ENCODE measurements at regions not wholly inside any gene's neighbourhood (a gene's known extent, or its start where the extent isn't known, plus 50 kb on each side); places are given as distances from the start of the nearest gene placed in this dataset.
"Not testable (repeated sequence)": the region's sequence is repeated elsewhere in the genome, so short reads cannot be mapped to it uniquely, and the experiment has no call there.

DNA sequence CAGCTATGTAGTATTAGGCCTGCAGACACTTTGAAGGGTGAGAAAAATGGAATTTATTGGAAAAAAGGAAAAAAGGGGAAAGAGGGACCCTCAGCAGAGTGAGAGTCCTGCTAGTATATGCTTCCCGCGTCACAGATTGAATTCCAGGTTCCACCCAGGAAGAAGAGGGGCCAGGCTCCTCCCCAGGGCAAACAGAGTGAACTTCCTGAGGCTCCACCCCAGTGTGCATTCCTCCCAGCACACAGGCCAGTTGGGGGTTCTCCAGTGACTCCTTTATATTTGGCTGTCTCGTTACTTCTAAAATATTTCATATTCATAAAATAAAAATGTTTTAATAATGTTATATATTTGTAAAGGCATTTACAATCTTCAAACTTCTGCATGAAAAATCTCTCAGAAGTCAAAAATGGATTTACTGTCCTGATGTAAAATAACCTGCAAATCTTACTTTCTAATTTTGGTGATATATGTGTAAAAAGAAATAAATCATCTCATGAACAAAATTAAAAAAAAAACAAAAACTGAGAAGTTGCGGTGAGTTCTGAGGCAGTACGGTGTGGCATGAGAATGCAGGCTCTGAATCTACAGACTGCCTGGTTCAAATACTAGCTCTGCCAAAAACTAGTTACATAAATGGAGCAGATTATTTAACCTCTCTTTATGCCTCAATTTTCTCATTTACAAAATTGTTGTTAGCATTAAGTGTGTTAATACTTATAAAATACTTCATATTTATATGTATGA lies 175.8 kb upstream of the P2RY1 start:
- DNase-seq (ENCODE audit: low read depth in 3 of 3, low spot score in 1 of 3): no peak

DNA sequence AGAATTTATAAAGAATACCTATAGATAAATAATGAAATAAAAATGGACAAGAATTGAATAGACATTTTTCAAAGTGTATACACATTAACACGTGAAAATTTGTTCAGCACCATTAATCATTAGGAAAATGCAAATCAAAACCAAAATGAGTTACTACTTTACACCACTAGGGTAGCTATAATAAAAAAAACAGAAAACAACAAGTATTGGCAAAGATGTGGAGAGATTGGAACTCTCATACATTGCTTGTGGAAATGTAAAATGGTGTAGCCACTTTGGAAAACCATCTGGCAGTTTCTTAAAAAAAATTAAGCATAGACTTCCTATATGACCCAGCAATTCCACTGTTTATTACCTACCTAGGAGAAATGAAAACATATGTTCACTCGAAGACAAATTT lies 172.8 kb upstream of the P2RY1 start:
- no peak for DNase-seq (ENCODE audit: low read depth in 3 of 3, low spot score in 1 of 3)

DNA sequence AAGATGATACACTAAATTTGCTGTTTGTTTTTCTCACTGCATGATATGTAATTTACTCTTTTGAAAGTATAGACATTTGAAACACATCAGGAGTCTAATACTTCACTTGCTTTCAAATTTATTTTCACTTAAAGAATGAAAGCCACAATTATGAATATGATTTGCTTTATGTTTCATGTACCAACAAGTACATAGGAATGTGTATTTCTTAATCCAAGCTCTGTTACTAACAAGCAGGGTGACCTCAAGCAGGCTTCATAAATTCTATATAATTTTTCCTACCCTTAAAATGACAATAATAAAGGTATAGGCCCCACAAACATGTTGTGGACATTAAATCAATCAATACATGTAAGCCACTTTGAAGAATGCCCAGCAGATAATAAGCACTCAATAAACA lies 170.2 kb upstream of the P2RY1 start:
- no peak for DNase-seq (ENCODE audit: low read depth in 3 of 3, low spot score in 1 of 3)

DNA sequence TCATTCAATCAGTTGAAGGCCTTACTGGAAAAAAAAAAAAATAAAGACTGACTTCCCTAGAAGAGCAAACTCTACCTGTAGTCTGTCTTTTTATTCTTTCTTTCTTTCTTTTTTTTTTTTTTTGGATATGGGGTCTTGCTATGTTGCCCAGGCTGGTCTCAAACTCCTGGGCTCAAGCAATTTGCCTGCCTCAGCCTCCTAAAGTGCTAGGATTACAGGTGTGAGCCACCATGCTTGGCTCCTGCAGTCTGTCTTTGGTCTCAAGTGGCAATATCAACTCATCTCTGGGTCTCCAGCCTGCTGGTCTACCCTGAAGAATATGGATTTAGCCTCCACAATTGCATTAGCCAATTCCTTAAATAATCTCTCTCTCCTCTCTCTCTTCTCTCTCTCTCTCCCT lies 167.7 kb upstream of the P2RY1 start:
- DNase-seq (ENCODE audit: low read depth in 3 of 3, low spot score in 1 of 3): no peak

DNA sequence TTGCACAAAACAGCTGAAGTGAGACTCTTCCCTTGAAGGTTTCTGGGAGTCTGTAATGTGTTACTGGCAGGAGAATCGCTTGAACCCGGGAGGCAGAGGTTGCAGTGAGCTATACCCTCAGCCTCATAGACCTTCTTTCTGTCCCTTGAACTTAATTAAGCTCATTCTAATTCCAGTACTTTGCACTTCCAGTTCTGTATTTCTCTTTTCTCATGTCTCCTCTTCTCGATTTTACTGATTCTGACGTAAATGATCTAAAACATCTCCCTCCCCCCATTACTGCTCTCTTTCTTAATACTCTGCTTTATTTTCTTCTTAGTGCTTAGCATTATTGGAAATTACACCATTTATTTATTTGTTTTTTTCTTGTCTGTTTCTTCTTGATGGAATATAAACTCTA lies 165.4 kb upstream of the P2RY1 start:
- DNase-seq (ENCODE audit: low read depth in 3 of 3, low spot score in 1 of 3): no peak

DNA sequence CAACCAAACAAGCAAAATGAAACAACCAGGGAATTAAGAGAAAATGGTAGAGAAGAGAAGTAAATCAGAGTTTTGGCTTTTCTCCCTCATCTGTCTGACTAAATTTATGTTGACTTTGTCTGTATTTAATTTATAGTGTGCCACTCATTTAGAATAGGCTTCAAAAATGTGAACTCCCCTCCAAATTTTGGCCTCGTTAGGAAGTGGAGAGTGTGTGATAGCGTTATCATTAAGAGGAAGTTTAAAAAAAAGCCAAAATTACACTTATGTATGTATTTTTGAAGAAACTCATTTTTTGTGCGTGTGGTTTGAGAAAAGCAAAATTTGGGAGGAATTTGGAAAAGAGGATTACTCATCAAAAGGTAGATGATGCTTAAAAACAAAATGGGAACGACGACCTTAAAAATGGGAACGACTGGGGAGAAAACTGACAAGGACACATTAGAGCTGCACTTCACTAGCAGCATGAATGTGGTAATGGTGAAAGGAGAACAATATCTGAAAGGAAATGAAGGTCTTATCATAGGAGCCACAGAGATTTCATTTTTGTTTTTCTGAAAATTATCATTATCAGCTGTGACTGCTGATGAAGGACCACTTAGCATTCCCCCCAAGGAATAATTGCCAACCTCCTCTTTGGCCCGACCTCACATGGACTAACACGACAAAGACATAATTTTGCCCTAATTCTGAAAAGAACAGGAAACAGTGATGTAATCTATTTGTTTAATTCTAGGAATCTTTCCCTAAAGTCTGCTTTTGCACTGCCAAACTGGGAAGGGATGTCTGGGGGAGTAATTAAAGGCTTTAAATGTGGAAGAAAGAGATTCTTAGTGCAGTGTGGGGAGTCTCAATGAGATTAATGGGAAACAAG lies 163.2 kb upstream of the P2RY1 start:
- DNase-seq (ENCODE audit: low read depth in 3 of 3, low spot score in 1 of 3): no peak

DNA sequence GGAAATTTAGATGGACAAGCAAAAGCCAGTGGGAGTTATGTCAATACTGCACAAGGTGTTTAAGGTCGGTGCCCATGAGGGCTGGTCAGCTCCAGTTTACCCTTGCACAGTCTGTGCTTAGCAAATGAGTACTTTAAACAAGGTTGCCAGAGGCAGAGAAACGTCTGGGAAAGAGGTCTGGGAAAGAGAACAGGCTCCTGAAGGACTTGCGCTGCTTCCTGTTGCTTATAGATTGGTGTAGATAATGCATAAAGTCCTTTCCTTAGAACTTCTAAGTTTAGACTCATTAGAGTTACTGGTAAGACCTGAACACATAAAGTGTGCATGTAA lies 162.6 kb upstream of the P2RY1 start:
- no peak for DNase-seq (ENCODE audit: low read depth in 3 of 3, low spot score in 1 of 3)

DNA sequence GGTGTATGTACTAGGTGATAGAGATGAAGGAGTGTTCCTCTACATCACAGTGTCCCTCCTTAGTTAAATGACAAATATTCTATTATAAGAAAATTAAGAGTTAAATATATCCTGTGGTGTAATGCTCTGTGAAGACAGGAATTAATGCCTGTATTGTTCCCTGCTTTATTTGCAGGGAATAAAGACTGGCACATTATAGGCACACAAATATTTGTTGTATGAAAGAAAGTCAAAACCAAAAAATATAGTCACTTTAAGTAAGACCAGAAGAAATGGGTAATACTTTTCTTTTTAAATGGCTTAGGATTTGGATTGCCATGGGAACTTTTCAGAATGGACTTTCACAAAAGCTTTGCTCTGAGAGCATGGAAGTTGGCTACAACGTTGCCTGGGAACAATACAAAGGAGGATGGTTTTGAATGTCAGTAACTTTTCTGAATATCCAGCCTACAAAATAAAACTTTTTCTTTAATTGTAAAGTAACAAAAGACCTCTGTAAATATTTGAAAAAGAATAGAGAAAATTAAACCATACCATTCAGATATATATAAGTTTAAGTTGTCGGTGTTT lies 158.0 kb upstream of the P2RY1 start:
- DNase-seq (ENCODE audit: low read depth in 3 of 3, low spot score in 1 of 3): no peak

DNA sequence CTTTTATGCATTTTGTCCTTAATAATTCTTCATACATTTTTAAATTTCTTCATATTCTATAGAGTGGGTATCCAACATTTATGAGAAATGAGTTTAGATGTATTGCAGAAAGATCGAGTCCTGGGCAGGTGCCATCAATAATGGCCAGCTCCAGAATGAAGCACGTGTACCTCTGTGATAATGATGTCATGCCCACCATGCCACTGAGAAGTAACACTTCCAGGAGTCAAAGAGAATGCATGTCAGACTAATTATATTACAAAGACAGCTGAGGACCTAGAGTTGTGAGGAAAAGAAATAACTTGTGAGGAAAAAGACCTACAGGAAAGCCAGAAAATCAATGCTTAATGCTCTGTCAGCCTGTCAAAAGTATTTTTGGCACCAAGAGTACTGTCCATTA lies 157.4 kb upstream of the P2RY1 start:
- no peak for DNase-seq (ENCODE audit: low read depth in 3 of 3, low spot score in 1 of 3)

DNA sequence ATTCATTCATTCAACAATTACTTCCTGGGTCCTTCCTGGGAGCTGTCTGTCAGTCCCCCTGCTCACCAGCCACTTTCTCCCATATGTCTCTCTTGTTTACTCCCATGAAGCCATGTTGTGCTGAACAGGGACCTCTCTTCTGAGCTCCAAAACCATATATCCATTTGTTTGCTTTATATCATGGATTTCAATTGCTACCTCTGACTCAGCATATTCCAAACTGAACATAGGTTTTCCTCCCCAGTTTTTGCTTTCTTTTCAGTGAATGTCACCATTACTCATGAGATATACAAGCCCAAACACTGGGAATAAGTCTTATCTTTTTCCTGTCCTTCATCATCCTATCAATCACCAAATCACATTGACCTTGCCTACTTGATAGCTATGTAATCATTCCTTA lies 152.5 kb upstream of the P2RY1 start:
- DNase-seq (ENCODE audit: low read depth in 3 of 3, low spot score in 1 of 3): no peak

DNA sequence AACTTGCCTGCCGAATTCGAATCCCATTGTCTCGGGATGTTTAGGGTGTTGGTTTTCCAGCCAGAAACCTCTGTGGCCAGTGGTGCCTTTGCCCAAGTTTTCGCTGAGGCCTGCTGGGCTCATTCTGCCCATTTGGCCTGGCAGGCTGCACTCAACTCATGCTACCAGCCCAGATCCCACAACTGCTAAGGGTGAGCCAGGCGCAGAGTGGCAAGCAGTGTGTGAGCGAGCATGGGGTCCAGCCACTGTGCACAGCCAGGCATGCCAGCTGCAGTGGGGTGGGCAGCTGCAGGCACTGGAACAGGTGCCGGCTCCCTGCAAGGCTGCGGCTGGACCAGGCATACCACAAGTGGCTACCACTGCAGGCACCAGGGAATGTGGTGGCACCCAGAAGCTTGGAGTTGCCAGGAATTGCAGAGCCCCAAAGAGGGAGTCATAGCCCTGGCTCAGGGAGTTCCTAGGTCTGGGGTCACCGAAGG lies 151.4 kb upstream of the P2RY1 start:
- no peak for DNase-seq (ENCODE audit: low read depth in 3 of 3, low spot score in 1 of 3)

DNA sequence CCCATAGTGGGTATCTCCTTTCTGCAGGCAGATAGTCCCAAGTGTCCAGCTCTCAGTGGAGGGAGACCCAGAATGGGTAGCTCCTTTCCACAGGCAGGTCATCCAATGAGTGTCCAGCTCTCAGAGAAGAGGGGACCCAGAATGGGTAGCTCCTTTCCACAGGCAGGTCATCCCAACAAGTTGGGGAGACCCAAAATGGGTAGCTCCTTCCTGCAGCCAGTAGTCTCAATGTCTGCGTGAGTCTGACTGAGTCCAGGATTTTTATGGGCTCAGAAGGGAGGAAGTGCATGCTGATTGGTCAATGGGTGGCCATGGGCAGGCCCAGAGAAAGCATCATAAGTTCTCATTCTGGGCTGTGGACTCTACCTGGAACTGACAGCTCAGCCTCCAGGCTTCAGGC lies 150.7 kb upstream of the P2RY1 start:
- DNase-seq (ENCODE audit: low read depth in 3 of 3, low spot score in 1 of 3): no peak

DNA sequence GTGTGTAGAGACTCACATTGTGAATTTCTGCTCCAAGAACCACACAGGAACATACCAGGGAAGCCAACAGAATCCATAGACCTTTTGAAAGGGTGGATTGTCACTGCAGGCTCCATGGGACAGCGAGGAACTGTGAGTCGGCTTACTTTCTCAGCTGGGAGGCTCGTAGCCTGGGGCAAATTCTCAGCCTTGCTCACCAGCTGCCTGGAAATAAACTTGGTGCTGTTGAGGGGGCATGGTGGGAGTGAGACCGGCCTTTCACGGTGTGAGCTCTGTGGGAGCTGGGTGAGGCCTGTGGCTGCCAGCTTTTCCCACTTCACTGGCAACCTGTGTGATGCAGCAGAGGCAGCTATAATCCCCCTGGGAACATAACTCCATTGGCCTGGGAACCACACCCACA lies 146.6 kb upstream of the P2RY1 start:
- no peak for DNase-seq (ENCODE audit: low read depth in 3 of 3, low spot score in 1 of 3)

DNA sequence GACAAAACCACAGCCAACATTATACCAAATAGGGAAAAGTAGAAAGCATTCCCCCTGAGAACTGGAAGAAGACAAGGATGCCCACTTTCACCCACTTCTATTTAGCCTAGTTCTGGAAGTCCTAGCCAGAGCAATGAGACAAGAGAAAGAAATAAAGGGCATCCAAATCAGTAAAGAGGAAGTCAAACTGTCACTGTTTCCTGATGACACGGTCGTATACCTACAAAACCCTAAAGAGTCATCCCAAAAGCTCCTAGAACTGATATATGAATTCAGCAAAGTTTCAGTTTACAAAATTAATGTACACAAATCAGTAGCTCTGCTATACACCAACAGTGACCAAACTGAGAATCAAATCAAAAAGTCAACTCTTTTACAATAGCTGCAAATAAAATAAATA lies 142.6 kb upstream of the P2RY1 start:
- DNase-seq (ENCODE audit: low read depth in 3 of 3, low spot score in 1 of 3): not testable (repeated sequence)

DNA sequence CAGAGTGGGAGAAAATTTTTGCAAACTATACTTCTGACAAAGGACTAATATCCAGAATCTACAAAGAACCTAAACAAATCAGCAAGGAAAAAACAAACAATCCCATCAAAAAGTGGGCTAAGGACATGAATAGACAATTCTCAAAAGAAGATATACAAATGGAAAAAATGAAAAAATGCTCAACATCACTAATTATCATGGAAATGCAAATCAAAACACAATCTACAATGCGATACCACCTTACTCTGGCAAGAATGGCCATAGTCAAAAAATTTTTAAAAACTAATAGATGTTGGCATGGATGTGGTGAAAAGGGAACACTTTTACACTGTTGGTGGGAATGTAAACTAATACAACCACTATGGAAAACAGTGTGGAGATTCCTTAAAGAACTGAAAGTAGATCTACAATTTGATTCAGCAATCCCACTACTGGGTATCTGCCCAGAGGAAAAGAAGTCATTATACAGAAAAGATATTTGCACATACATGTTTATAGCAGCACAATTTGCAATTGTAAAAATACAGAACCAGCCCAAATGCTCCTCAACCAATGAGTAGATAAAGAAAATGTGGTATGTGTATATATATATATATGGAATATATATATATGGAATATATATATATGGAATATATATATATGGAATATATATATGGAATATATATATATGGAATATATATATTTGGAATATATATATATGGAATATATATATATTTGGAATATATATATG lies 141.2 kb upstream of the P2RY1 start:
- DNase-seq (ENCODE audit: low read depth in 3 of 3, low spot score in 1 of 3): not testable (repeated sequence)

DNA sequence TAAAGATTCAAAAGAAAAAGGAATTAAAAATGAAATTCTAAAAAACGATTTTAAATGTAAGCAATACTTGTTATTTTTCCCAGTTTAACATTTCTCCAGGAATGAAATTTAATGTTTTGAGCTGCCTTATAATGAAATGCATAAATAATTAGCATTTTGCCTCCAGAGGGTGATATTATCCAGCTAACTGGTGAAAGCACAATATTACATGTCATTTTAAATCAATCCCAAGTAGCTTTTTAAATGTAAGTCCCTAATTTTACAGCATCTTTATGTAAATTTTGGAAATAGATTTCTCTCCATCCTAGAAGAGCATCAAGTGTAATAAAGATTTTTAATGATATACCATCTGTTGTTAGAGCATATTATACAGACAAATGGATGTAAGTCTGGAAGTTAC lies 139.1 kb upstream of the P2RY1 start:
- no peak for DNase-seq (ENCODE audit: low read depth in 3 of 3, low spot score in 1 of 3)

DNA sequence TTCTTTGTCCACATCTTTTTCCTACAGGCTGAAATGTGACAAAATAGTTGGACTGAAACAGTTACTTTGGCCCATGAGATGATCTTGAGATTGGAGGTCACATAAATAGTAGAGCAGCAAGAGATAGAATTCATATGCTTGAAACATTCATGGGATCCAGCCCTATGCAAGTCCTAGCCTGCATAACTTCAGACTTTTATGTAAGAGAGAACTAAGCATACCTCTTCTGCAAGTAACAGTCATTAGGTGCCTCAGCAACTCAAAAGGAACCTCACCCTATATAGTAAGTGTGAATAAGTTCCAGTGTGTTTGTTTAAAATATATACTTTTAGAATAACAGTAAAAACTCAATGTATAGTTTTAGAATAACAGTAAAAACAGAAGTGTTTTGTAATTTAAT lies 138.0 kb upstream of the P2RY1 start:
- DNase-seq (ENCODE audit: low read depth in 3 of 3, low spot score in 1 of 3): no peak

DNA sequence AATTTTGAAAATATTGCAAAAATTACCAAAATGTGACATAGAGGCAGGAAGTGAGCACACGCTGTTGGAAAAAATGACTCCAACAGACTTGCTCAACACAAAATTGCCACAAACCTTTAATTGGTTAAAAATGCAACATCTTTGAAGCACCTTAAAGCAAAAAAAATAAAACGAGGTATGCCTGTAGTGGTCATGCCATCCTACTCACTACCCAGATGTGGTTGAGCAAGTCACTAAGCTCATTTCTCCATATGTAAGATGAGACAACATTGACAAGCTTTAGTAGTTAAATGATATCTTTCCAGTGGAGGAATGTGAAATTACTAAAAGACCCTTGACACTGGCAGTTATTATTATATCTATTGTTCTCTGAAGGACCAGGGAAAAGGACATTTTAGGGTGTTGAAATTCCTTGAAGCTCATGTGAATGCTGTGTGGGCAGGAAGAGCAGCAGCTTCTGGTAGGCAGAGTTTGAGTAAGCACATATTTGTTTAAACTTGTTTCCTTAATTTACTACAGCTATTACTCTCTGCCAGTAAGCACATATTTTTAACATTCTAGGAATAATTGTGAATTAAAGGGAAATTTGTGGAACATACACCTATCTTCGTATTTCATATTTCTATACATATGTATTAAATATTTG lies 131.6 kb upstream of the P2RY1 start:
- DNase-seq (ENCODE audit: low read depth in 3 of 3, low spot score in 1 of 3): no peak

DNA sequence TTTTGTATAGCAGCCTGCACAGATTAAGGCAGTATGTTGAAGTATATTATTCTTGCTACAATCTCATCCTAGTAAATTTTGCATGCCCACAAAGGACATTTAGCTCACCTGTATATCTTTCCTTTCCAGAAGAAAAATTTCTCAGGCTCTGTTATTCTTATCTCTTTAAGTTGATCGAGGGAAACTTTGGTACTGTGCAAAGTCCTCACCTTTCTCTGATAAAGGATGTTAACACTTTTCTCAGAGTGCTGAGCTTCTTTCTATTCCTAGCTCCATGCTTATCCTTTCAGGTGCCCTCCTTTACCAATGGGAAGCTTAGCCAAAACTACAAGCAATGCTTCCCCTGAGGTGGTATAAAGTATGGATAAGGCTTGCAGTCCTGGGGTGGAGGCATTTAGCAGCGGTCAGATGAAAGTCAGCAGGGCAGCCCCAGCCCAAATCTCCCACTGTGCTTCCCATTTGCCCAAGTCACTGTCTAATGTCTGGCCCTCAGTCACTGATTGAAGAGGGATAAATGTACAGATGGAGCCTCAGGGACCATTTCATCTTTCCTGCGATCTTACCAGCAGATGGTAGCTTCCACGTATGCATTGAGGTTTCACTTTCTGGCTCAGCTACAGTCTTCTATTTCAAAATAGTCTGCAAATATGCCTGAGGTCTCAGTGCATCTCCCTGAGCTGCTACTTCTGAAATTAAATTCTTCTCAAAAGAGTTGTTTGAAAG lies 127.8 kb upstream of the P2RY1 start:
- no peak for DNase-seq (ENCODE audit: low read depth in 3 of 3, low spot score in 1 of 3)

DNA sequence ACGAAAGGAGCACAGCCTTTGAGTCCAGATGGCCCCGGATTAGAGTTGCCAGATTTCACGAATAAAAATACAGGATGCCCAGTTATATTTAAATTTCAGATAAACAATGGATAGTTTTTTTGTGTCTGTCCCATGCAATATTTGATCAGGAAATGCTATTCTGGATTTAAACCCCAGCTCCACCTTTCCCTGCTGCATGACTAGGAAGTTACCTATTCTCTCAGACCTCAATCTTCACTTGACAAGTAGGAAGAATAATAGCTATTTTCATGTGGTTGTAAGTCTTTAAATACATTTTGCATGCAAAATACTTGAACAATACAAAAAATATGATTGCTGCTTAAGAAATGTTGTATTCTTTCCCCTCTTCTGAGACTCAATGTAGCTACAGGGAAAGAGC lies 125.3 kb upstream of the P2RY1 start:
- DNase-seq (ENCODE audit: low read depth in 3 of 3, low spot score in 1 of 3): no peak

DNA sequence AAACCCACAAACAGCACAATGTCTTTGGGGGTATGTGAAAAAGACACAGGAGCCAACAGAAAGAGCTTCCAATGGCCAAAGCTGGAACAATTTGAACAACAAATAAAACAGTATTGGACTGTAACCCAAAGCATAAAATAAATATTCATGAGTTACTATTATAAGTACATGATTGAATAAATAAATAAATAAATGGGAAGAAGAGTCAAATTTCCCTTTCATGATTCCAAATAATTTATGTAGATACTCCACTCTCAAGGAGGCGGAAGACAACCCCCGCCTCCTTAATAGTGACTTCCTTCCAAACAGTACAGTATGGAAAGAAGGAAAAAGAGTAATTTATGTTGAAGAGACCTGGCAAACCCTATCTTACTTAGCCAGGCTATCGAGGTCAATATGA lies 124.4 kb upstream of the P2RY1 start:
- DNase-seq (ENCODE audit: low read depth in 3 of 3, low spot score in 1 of 3): no peak

Data from stimulated activated CD4-positive, alpha-beta T cell treated with anti-CD3 and anti-CD28 coated beads, TNF-alpha, amount 100 ng/mL, for 1 hour (primary cell).